ENCODE measurements at regions not wholly inside any gene's neighbourhood (a gene's known extent, or its start where the extent isn't known, plus 50 kb on each side); places are given as distances from the start of the nearest gene placed in this dataset.

DNA sequence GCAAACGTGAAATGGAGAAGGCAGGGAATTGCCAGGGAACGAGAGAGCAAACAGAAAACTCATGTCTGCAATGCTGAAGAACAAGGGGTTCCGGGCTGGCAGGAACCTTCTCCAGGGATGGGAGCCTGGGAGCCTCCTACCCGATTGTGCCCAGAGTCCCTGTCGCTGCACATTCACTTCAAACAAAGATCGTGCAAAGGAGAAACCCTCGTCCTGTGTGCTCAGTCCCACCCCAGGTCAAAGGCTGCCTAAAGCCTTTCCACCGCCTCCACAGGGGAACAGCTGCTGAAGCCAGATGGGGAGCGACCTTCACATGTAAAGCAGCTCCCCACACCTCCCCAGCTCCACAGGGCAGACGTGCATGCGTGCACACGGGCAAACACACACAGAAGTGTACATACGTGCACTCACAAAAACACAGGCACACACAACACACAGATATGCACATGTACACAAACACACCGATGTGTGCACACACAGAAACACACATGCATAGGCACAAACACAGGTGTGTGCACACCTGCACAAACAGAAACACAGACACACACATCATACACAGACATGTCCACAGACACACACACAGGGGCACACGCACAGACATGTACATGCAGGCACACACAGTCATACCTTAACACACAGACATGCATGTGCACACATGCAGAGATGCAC is 460.1 kb upstream of the SALL3 start:
- Histone ChIP-seq H2AFZ (ENCODE audit: low read length, unreplicated experiment) (no peak overlapping the region), H3K27ac (ENCODE audit: low read depth, low read length) (no peak overlapping the region), H3K36me3 (ENCODE audit: insufficient read depth, low read length) (no peaks in the 10 kb centered on the region), H3K4me3 (ENCODE audit: low read depth, low read length) (no peak overlapping the region), H3K27me3 (ENCODE audit: insufficient read depth, low read length) (no peaks in the 10 kb centered on the region), H3K4me1 (ENCODE audit: control insufficient read depth, insufficient read depth, low read length, unreplicated experiment) (no peaks in the 10 kb centered on the region), H3K79me2 (ENCODE audit: control insufficient read depth, insufficient read depth, low read length, unreplicated experiment) (no peaks in the 10 kb centered on the region)

DNA sequence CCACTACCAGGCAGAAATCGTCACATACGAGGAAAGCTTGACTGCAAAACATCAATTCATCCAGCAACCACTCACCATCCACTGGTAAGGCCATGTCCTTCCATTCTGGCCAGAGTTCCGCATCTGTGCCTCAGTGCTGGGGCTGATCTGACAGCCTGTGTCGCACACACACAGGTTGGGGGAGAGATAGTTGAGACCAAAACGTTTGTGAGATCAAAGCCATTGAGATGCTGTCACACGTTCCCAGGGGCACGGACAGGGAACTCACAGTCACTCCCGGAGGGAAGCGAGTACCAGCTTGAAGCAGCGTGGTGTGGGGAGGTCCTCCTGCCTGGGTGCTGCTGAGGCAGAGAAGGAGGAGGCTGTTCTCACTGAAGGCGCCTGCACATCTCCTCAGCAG is 458.5 kb upstream of the SALL3 start:
- no peak overlapping the region for H3K4me3 ChIP-seq (ENCODE audit: low read depth, low read length)
- H3K79me2 ChIP-seq (ENCODE audit: control insufficient read depth, insufficient read depth, low read length, unreplicated experiment) = no peaks in the 10 kb centered on the region
- H2AFZ ChIP-seq (ENCODE audit: low read length, unreplicated experiment) = no peak overlapping the region
- no peaks in the 10 kb centered on the region for H3K27me3 ChIP-seq (ENCODE audit: insufficient read depth, low read length)
- no peaks in the 10 kb centered on the region for H3K4me1 ChIP-seq (ENCODE audit: control insufficient read depth, insufficient read depth, low read length, unreplicated experiment)
- H3K27ac ChIP-seq (ENCODE audit: low read depth, low read length) = no peak overlapping the region
- H3K36me3 ChIP-seq (ENCODE audit: insufficient read depth, low read length) = no peaks in the 10 kb centered on the region

GRCh38 chr18:78521744-78522143 is 457.9 kb upstream of the SALL3 start:
- Histone ChIP-seq H3K4me3 (ENCODE audit: low read depth, low read length) (no peak overlapping the region), H3K27me3 (ENCODE audit: insufficient read depth, low read length) (no peaks in the 10 kb centered on the region), H2AFZ (ENCODE audit: low read length, unreplicated experiment) (no peak overlapping the region), H3K36me3 (ENCODE audit: insufficient read depth, low read length) (no peaks in the 10 kb centered on the region), H3K4me1 (ENCODE audit: control insufficient read depth, insufficient read depth, low read length, unreplicated experiment) (no peaks in the 10 kb centered on the region), H3K27ac (ENCODE audit: low read depth, low read length) (no peak overlapping the region), H3K79me2 (ENCODE audit: control insufficient read depth, insufficient read depth, low read length, unreplicated experiment) (no peaks in the 10 kb centered on the region)

DNA sequence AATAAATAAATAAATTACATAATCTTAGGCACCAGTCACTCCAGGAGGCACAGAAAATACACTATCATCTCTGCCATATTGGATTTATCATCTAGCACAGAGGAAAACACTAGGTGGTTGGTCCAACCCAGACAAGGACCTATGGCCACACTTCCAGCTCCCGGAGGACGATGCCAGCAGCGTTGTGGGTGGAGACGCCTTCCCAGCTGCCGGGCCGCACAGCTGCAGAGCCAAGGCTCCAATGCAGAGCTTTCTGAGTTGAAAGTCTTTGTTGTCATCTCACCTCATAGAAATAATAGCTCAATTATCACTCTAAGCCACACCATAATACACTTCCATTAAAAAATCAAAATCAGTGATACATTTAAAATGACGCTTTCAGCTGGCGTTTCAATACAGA is 457.1 kb upstream of the SALL3 start:
- Histone ChIP-seq H3K27ac (ENCODE audit: low read depth, low read length) (no peak overlapping the region), H3K36me3 (ENCODE audit: insufficient read depth, low read length) (no peaks in the 10 kb centered on the region), H3K4me1 (ENCODE audit: control insufficient read depth, insufficient read depth, low read length, unreplicated experiment) (no peaks in the 10 kb centered on the region), H2AFZ (ENCODE audit: low read length, unreplicated experiment) (no peak overlapping the region), H3K79me2 (ENCODE audit: control insufficient read depth, insufficient read depth, low read length, unreplicated experiment) (no peaks in the 10 kb centered on the region), H3K4me3 (ENCODE audit: low read depth, low read length) (no peak overlapping the region), H3K27me3 (ENCODE audit: insufficient read depth, low read length) (no peaks in the 10 kb centered on the region)

DNA sequence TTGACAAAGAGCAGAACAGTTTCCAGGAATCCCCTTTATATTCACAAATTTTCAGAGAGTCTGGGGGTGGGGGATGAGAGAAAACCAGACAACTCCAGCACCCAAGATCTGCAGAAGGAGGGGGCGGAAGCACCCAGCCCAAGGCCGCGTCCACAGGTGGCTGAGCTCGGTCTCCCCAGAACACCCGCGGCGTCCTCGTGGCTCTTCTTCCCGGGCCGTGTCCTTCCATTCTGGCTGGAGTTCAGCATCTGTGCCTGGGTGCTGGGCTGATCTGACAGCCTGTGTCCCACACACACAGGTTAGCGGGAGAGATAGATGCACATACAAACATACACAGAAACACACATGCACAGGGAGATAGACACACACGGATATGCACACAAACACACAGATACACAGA is 455.8 kb upstream of the SALL3 start:
- H3K27ac ChIP-seq (ENCODE audit: low read depth, low read length) = no peak overlapping the region
- no peaks in the 10 kb centered on the region for H3K4me1 ChIP-seq (ENCODE audit: control insufficient read depth, insufficient read depth, low read length, unreplicated experiment)
- no peaks in the 10 kb centered on the region for H3K79me2 ChIP-seq (ENCODE audit: control insufficient read depth, insufficient read depth, low read length, unreplicated experiment)
- no peaks in the 10 kb centered on the region for H3K27me3 ChIP-seq (ENCODE audit: insufficient read depth, low read length)
- no peaks in the 10 kb centered on the region for H3K36me3 ChIP-seq (ENCODE audit: insufficient read depth, low read length)
- no peak overlapping the region for H3K4me3 ChIP-seq (ENCODE audit: low read depth, low read length)
- no peak overlapping the region for H2AFZ ChIP-seq (ENCODE audit: low read length, unreplicated experiment)

DNA sequence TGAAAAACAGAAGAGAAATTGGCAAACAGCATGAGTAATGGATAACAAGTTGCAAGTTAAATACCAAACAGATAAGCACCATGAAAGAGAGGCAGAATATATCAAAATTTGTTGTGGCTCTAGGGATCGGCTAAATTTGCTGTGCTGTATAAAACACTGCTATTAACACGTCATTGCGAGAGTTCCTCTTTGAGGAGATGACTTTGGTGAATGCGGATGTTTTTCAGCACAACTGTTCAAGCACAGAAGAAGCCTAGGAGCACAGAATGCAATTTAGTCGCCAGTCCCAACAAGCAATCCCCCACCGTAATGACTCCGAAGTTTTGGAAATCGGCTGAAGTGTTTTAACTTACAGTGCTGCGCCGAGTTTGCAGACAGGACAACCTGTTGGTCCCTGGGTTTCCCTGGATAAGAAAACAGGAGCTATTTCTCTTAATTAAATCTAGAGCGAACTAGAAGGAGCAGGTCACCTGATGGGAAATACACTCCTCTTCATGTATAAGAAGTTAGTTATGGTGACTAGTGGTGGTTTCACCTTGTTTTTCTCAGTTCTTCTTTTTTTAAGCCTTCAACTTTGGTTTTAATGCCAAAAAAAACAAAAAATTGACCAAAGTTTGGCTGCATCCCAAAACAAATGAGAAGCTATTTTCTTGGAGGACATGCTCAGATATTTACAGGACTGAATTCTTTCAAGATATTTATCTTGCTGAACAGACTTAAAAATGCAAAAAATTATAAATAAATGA is 454.1 kb upstream of the SALL3 start:
- Histone ChIP-seq H2AFZ (ENCODE audit: low read length, unreplicated experiment) (no peak overlapping the region), H3K27me3 (ENCODE audit: insufficient read depth, low read length) (no peaks in the 10 kb centered on the region), H3K4me3 (ENCODE audit: low read depth, low read length) (no peak overlapping the region), H3K27ac (ENCODE audit: low read depth, low read length) (no peak overlapping the region), H3K4me1 (ENCODE audit: control insufficient read depth, insufficient read depth, low read length, unreplicated experiment) (no peaks in the 10 kb centered on the region), H3K79me2 (ENCODE audit: control insufficient read depth, insufficient read depth, low read length, unreplicated experiment) (no peaks in the 10 kb centered on the region), H3K36me3 (ENCODE audit: insufficient read depth, low read length) (no peaks in the 10 kb centered on the region)

- H3K27ac ChIP-seq (ENCODE audit: low read depth, low read length) = no peak overlapping the region
- H3K4me3 ChIP-seq (ENCODE audit: low read depth, low read length) = no peak overlapping the region
- H3K79me2 ChIP-seq (ENCODE audit: control insufficient read depth, insufficient read depth, low read length, unreplicated experiment) = no peaks in the 10 kb centered on the region
- no peaks in the 10 kb centered on the region for H3K36me3 ChIP-seq (ENCODE audit: insufficient read depth, low read length)
- no peaks in the 10 kb centered on the region for H3K27me3 ChIP-seq (ENCODE audit: insufficient read depth, low read length)
- H2AFZ ChIP-seq (ENCODE audit: low read length, unreplicated experiment) = no peak overlapping the region
- H3K4me1 ChIP-seq (ENCODE audit: control insufficient read depth, insufficient read depth, low read length, unreplicated experiment) = no peaks in the 10 kb centered on the region
These were observed 453.3 kb upstream of the SALL3 start for GRCh38 chr18:78526275-78526674.

DNA sequence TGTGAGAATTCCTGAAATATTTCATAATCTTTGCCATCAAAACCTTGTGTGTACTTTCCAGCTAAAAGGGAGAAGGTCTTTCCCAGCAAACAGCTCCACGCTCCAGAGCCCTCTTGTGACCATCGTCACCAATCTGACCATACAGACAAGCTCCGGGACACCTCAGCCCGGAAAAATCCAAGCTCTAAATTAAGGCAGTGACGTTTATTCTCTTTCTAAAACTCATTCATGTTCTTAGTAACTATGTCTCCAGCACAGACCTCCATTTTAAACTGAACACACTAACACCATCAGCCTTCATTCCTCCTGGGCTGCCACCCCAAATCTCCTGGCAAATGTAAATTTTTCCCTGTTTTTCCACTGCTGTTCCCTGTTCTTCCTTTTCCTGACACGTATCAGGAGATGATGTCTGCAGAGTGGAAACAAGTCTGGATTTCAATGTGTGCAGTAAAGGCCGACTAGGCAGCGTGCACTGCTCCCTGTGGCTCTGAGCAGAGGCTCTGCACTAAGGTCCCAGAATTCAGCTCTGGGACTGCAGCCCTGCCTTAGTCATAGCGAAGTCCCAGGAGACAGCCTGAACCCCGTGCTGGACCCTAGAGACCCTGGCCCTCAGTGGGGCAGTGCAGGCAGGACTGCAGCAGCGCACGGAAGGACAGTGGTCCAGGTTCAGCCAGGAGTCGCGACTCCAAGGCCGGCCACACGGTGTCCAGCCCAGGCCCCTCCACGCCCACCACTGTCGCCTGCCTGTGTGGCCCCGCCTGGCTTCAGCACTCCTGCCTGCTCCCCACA is 452.5 kb upstream of the SALL3 start:
- H2AFZ ChIP-seq (ENCODE audit: low read length, unreplicated experiment) = no peak overlapping the region
- no peaks in the 10 kb centered on the region for H3K4me1 ChIP-seq (ENCODE audit: control insufficient read depth, insufficient read depth, low read length, unreplicated experiment)
- no peak overlapping the region for H3K4me3 ChIP-seq (ENCODE audit: low read depth, low read length)
- H3K36me3 ChIP-seq (ENCODE audit: insufficient read depth, low read length) = no peaks in the 10 kb centered on the region
- no peak overlapping the region for H3K27ac ChIP-seq (ENCODE audit: low read depth, low read length)
- H3K79me2 ChIP-seq (ENCODE audit: control insufficient read depth, insufficient read depth, low read length, unreplicated experiment) = no peaks in the 10 kb centered on the region
- H3K27me3 ChIP-seq (ENCODE audit: insufficient read depth, low read length) = no peaks in the 10 kb centered on the region

DNA sequence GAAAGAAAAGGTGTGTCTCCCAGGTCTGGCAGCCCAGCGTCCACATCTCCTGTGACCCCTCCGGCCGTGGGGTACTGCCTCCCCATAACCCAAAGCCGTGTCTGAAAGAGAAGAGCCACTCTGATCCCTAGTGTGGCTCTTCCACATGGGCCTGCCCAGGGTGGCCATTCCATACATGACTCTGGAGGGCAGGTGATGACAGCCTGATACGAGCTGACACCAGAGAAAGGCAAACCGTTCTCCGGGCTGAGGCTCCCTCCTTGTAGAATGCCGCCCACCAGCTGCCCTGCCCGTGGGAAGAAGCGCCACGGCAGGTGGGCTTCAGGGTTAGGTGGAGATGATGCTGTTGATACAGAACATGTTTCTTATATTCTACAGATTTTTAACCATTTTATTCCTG is 451.6 kb upstream of the SALL3 start:
- Histone ChIP-seq H2AFZ (ENCODE audit: low read length, unreplicated experiment) (no peak overlapping the region), H3K27me3 (ENCODE audit: insufficient read depth, low read length) (no peaks in the 10 kb centered on the region), H3K36me3 (ENCODE audit: insufficient read depth, low read length) (no peaks in the 10 kb centered on the region), H3K79me2 (ENCODE audit: control insufficient read depth, insufficient read depth, low read length, unreplicated experiment) (no peaks in the 10 kb centered on the region), H3K4me1 (ENCODE audit: control insufficient read depth, insufficient read depth, low read length, unreplicated experiment) (no peaks in the 10 kb centered on the region), H3K4me3 (ENCODE audit: low read depth, low read length) (no peak overlapping the region), H3K27ac (ENCODE audit: low read depth, low read length) (no peak overlapping the region)

- Histone ChIP-seq H3K27me3 (ENCODE audit: insufficient read depth, low read length) (no peaks in the 10 kb centered on the region), H3K27ac (ENCODE audit: low read depth, low read length) (no peak overlapping the region), H3K79me2 (ENCODE audit: control insufficient read depth, insufficient read depth, low read length, unreplicated experiment) (no peaks in the 10 kb centered on the region), H3K4me1 (ENCODE audit: control insufficient read depth, insufficient read depth, low read length, unreplicated experiment) (no peaks in the 10 kb centered on the region), H2AFZ (ENCODE audit: low read length, unreplicated experiment) (no peak overlapping the region), H3K36me3 (ENCODE audit: insufficient read depth, low read length) (no peaks in the 10 kb centered on the region), H3K4me3 (ENCODE audit: low read depth, low read length) (no peak overlapping the region)
These were observed 451.0 kb upstream of the SALL3 start for GRCh38 chr18:78528411-78529258.
